Neutrophil (primary cell): ENCODE measurements at regions not wholly inside any gene's neighbourhood (a gene's known extent, or its start where the extent isn't known, plus 50 kb on each side); places are given as distances from the start of the nearest gene placed in this dataset.

Experiments
- H3K27ac ChIP-seq: fragments of 200-600 bp; sonication (generic); 2 replicates; pipeline ENCODE4 v1.5.1; 2016; ENCODE audit warnings: mild to moderate bottlenecking, moderate library complexity
- H3K27me3 ChIP-seq: fragments of 200-600 bp; sonication (generic); 2 replicates; pipeline ENCODE4 v1.6.0; 2016; ENCODE audit warnings: mild to moderate bottlenecking
- H3K36me3 ChIP-seq: fragments of 200-600 bp; sonication (generic); 2 replicates; pipeline ENCODE4 v1.5.1; 2017
- H3K4me1 ChIP-seq, 2 experiments: fragments of 200-600 bp in 1 of 2; sonication (generic) in 1 of 2; 1 replicate in 1 of 2; 2 replicates in 1 of 2; pipeline versions ENCODE4 v1.5.1 to v1.6.1; 2013 to 2016; ENCODE audit warnings: low read depth in 1 of 2, low read length in 1 of 2, mild to moderate bottlenecking in 1 of 2, moderate library complexity in 1 of 2; ENCODE audit not compliant: control insufficient read depth in 1 of 2, insufficient read depth in 1 of 2
- H3K4me3 ChIP-seq, 2 experiments: fragments of 200-600 bp in 1 of 2; sonication (generic) in 1 of 2; 1 replicate in 1 of 2; 2 replicates in 1 of 2; pipeline ENCODE4 v1.5.1; 2013 to 2016; ENCODE audit warnings: low read depth in 1 of 2, low read length in 1 of 2, mild to moderate bottlenecking in 1 of 2, moderate library complexity in 1 of 2
- H3K9me3 ChIP-seq: fragments of 200-600 bp; sonication (generic); 2 replicates; pipeline ENCODE4 v1.5.1; 2016
- CTCF ChIP-seq: fragments of 200-600 bp; sonication (generic); IDR thresholded peaks from 2 replicates; pipeline ENCODE4 v1.5.1; 2016; ENCODE audit warnings: antibody characterized with exemption

DNA sequence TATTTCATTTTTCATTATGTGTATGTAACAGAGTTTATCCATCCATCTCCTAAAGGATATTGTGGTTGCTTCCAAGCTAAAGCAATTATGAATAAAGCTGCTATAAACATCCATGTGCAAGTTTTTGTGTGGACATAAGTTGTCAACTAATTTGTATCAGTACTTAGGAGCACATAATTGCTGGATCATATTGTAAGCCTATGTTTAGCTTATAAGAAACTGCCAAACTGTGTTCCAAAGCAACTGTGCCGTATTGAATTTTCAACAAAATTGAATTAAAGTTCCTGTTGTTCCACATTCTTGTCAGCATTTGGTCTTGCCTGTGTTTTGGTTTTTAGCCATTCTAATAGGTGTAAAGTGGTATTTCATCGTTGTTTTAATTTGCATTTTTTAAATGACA is 416.9 kb downstream of the SLC6A15 start:
- H3K27ac ChIP-seq, result no peak overlapping the region
- H3K27me3 ChIP-seq, result no peaks in the 10 kb centered on the region
- H3K9me3 ChIP-seq, result no peaks in the 10 kb centered on the region
- no peaks in the 10 kb centered on the region for H3K36me3 ChIP-seq
- H3K4me3 ChIP-seq, result no peak overlapping the region
- H3K4me1 ChIP-seq, result no peaks in the 10 kb centered on the region
- TF ChIP-seq CTCF, result no peak

DNA sequence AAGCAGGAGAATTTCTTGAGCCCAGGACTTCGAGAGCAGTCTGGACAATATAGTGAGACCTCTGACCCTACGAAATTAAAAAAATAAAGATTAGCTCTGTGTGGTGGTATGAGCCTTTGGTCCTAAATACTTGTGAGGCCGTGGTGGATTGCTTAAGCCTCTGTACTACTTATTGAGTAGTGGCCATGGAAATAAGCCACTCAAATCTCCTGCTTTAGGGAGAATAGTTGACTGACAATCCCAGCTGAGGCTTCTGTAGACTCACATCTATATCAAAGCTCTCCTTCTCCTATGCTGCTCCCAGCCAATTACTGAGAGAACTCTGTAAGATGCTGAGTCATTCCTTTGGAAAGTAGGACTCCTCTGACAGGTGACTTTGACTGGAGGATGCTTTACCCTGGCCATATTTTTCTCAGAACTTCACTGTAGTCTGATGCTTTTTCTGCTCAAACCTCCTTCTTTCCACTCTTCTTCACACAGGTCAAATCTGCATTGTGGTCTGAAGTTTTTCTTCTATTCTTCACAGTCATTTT is 420.2 kb downstream of the SLC6A15 start:
- Histone ChIP-seq H3K36me3 (no peaks in the 10 kb centered on the region), H3K27me3 (no peaks in the 10 kb centered on the region), H3K4me1 (no peaks in the 10 kb centered on the region), H3K27ac (no peak overlapping the region), H3K4me3 (no peak overlapping the region), H3K9me3 (no peaks in the 10 kb centered on the region)
- TF ChIP-seq CTCF, result no peak

DNA sequence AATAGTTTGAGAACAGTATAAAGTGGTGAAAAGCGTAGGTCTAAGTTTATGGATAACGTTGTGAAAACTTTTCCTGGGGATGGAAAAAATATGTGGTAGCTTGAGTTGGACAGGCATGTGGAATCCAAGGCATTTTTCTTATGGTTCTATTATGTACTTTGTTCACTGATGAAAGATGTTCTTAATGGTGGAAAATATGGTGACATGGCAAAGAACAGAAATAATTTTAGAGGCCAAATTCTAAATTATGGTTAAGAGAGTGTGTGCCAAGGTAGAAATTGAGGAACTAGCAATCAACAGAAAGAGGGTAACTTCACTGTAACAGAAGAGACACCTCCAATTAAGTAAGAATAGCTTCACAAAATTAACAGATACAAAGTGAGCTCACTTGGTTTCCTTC is 427.8 kb downstream of the SLC6A15 start:
- Histone ChIP-seq H3K27ac (no peak overlapping the region), H3K36me3 (no peaks in the 10 kb centered on the region), H3K27me3 (no peaks in the 10 kb centered on the region), H3K4me1 (no peaks in the 10 kb centered on the region), H3K4me3 (no peak overlapping the region), H3K9me3 (no peaks in the 10 kb centered on the region)
- TF ChIP-seq CTCF, result no peak

DNA sequence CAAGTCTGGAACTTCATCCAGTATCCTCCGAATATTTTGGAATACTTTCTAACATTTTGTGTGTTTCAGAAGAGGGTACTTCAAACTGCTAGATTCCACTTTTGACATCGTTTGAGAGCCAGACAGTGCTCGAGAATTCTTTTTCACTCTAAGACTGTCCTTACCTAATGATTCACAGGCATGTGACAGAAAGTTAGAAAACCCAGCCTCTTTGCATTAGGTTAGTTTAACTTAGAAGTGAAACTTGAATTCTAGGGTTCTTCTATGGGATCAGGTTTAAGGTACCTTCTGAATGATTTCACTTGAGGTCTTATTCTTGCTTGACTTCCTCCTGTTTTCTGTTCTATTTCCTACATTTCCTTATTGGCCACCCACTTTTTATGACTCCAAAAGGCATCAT is 431.8 kb downstream of the SLC6A15 start:
- no peaks in the 10 kb centered on the region for H3K4me1 ChIP-seq
- H3K36me3 ChIP-seq, result no peaks in the 10 kb centered on the region
- H3K9me3 ChIP-seq, result no peaks in the 10 kb centered on the region
- no peak for TF ChIP-seq CTCF
- no peak overlapping the region for H3K27ac ChIP-seq
- H3K4me3 ChIP-seq, result no peak overlapping the region
- H3K27me3 ChIP-seq, result no peaks in the 10 kb centered on the region

GRCh38 chr12:84470361-84470760 is 442.2 kb downstream of the SLC6A15 start:
- Histone ChIP-seq H3K9me3 (no peaks in the 10 kb centered on the region), H3K36me3 (no peaks in the 10 kb centered on the region), H3K27me3 (no peaks in the 10 kb centered on the region), H3K27ac (no peak overlapping the region), H3K4me1 (no peaks in the 10 kb centered on the region), H3K4me3 (no peak overlapping the region)
- TF ChIP-seq CTCF, result no peak

GRCh38 chr12:84464616-84465015 is 448.0 kb downstream of the SLC6A15 start:
- no peak overlapping the region for H3K4me3 ChIP-seq

More at GRCh38 chr12:84464616-84465015, 448.0 kb downstream of the SLC6A15 start:
- no peaks in the 10 kb centered on the region for H3K4me1 ChIP-seq
- H3K9me3 ChIP-seq, result no peaks in the 10 kb centered on the region
- no peaks in the 10 kb centered on the region for H3K36me3 ChIP-seq
- no peak overlapping the region for H3K27ac ChIP-seq
- TF ChIP-seq CTCF, result no peak
- H3K27me3 ChIP-seq, result no peaks in the 10 kb centered on the region
